ENCODE measurements at regions not wholly inside any gene's neighbourhood (a gene's known extent, or its start where the extent isn't known, plus 50 kb on each side); places are given as distances from the start of the nearest gene placed in this dataset.

DNA sequence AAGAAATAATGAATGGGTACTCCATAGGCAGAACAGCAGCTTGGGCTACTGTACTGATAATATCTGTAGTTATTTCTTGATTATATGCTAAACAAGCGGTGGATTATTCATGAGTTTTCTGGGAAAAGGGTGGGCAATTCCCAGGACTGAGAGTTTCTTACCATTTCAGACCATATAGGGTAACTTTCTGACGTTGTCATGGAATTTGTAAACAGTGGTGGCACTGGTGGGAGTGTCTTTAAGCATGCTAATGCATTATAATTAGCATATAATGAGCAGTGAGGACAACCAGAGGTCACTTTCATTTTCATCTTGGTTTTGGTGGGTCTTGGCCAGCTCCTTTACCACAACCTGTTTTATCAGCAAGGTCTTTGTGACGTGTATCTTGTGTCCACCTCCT lies 399.7 kb downstream of the CDC14C start:
- no peak overlapping the region for H3K27ac ChIP-seq (ENCODE audit: low read depth in 1 of 2, low read length in 2 of 2)
- intact Hi-C loops (cut with DNase I, micrococcal nuclease): no loop called here
- H3K27me3 Mint-ChIP-seq: no peaks in the 10 kb centered on the region
- DNase-seq (no peak), ATAC-seq (ENCODE audit: poor library complexity) (no peak)
- no peak overlapping the region for H3K4me3 ChIP-seq (ENCODE audit: low read length)
- H3K4me3 Mint-ChIP-seq: no peak overlapping the region
- ChIA-PET POLR2A (no interaction called here), CTCF (no interaction called here)
- no peaks in the 10 kb centered on the region for H3K4me1 ChIP-seq (ENCODE audit: insufficient read depth, low read length)
- H3K27me3 ChIP-seq (ENCODE audit: control insufficient read depth in 1 of 2, insufficient read depth in 2 of 2, low read length in 2 of 2): no peaks in the 10 kb centered on the region
- peaks cover 3 to 4% of the 10 kb centered on the region in 2 experiments for H3K9me3 ChIP-seq (ENCODE audit: control insufficient read depth in 1 of 2, insufficient read depth in 1 of 2, low read length in 2 of 2)
- H3K36me3 Mint-ChIP-seq (ENCODE audit: low read depth): no peaks in the 10 kb centered on the region
- no peak overlapping the region for H3K27ac Mint-ChIP-seq
- H3K36me3 ChIP-seq (ENCODE audit: insufficient read depth, low read length): no peaks in the 10 kb centered on the region
- TF ChIP-seq, protein P1, sequence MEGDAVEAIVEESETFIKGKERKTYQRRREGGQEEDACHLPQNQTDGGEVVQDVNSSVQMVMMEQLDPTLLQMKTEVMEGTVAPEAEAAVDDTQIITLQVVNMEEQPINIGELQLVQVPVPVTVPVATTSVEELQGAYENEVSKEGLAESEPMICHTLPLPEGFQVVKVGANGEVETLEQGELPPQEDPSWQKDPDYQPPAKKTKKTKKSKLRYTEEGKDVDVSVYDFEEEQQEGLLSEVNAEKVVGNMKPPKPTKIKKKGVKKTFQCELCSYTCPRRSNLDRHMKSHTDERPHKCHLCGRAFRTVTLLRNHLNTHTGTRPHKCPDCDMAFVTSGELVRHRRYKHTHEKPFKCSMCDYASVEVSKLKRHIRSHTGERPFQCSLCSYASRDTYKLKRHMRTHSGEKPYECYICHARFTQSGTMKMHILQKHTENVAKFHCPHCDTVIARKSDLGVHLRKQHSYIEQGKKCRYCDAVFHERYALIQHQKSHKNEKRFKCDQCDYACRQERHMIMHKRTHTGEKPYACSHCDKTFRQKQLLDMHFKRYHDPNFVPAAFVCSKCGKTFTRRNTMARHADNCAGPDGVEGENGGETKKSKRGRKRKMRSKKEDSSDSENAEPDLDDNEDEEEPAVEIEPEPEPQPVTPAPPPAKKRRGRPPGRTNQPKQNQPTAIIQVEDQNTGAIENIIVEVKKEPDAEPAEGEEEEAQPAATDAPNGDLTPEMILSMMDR (IDR thresholded peaks at IDR 0.05): no peak
- H3K9me3 Mint-ChIP-seq: peaks cover 11% of the 10 kb centered on the region
- no peaks in the 10 kb centered on the region for H3K4me1 Mint-ChIP-seq (ENCODE audit: low read depth)

DNA sequence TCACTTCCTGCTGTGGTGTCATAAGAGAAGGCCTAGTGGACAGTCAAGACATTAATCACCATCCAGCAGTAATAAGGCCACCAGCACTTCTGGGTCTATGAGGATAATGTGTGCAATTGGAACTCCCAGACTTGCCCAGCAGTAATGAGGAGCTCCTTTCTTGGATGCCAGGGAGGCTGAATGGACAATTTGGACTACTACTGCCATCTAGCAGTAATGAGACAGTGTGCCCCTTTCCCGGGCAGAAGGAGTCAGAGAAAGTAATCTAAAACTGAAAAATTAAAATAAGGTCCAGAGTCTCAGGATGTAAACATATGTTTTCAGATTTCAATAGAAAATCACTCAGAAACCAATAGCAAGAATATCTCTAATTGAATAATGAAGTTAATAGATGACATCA lies 400.4 kb downstream of the CDC14C start:
- Histone ChIP-seq H3K27me3 (ENCODE audit: control insufficient read depth in 1 of 2, insufficient read depth in 2 of 2, low read length in 2 of 2) (no peaks in the 10 kb centered on the region), H3K27ac (ENCODE audit: low read depth in 1 of 2, low read length in 2 of 2) (no peak overlapping the region), H3K4me1 (ENCODE audit: insufficient read depth, low read length) (no peaks in the 10 kb centered on the region), H3K36me3 (ENCODE audit: insufficient read depth, low read length) (no peaks in the 10 kb centered on the region), H3K4me3 (ENCODE audit: low read length) (no peak overlapping the region), H3K9me3 (ENCODE audit: control insufficient read depth in 1 of 2, insufficient read depth in 1 of 2, low read length in 2 of 2) (peaks cover 3 to 4% of the 10 kb centered on the region in 2 experiments)
- TF ChIP-seq, protein P1 (IDR thresholded peaks at IDR 0.05): no peak
- DNase-seq (no peak), ATAC-seq (ENCODE audit: poor library complexity) (no peak)
- H3K4me3 Mint-ChIP-seq: no peak overlapping the region
- H3K4me1 Mint-ChIP-seq (ENCODE audit: low read depth): no peaks in the 10 kb centered on the region
- ChIA-PET POLR2A (no interaction called here), CTCF (no interaction called here)
- H3K9me3 Mint-ChIP-seq: peaks cover 9% of the 10 kb centered on the region
- H3K36me3 Mint-ChIP-seq (ENCODE audit: low read depth): no peaks in the 10 kb centered on the region
- no peak overlapping the region for H3K27ac Mint-ChIP-seq
- intact Hi-C loops (cut with DNase I, micrococcal nuclease): no loop called here
- no peaks in the 10 kb centered on the region for H3K27me3 Mint-ChIP-seq

DNA sequence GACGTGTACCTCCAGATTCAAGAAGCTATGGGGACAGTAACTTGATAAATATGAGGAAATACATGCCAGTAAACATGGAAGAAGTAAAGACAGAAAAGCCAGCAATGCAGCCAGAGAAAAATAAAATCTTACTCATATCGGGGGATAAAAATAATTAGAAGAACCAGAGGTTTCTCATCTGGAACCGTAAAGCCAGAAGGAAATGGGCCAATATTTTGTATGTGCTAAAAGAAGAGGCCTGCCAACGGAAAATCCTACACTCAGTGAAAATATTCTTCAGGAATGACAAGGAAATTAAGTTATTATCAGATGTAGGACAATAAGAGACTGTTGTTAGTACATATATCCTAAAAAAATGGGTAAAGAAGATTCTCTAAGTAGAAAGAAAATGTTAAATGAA lies 401.2 kb downstream of the CDC14C start:
- Histone ChIP-seq H3K9me3 (ENCODE audit: control insufficient read depth in 1 of 2, insufficient read depth in 1 of 2, low read length in 2 of 2) (peaks cover 3 to 4% of the 10 kb centered on the region in 2 experiments), H3K27ac (ENCODE audit: low read depth in 1 of 2, low read length in 2 of 2) (no peak overlapping the region), H3K36me3 (ENCODE audit: insufficient read depth, low read length) (no peaks in the 10 kb centered on the region), H3K4me1 (ENCODE audit: insufficient read depth, low read length) (no peaks in the 10 kb centered on the region), H3K4me3 (ENCODE audit: low read length) (no peak overlapping the region), H3K27me3 (ENCODE audit: control insufficient read depth in 1 of 2, insufficient read depth in 2 of 2, low read length in 2 of 2) (no peaks in the 10 kb centered on the region)
- CTCF ChIA-PET: no interaction called here
- no peak overlapping the region for H3K27ac Mint-ChIP-seq
- intact Hi-C loops (cut with DNase I, micrococcal nuclease): no loop called here
- TF ChIP-seq, protein P1 (IDR thresholded peaks at IDR 0.05): no peak
- no peaks in the 10 kb centered on the region for H3K27me3 Mint-ChIP-seq
- POLR2A ChIA-PET: no interaction called here
- peaks cover 8% of the 10 kb centered on the region for H3K9me3 Mint-ChIP-seq
- no peak for ATAC-seq (ENCODE audit: poor library complexity)
- no peaks in the 10 kb centered on the region for H3K36me3 Mint-ChIP-seq (ENCODE audit: low read depth)
- no peaks in the 10 kb centered on the region for H3K4me1 Mint-ChIP-seq (ENCODE audit: low read depth)
- no peak for DNase-seq
- H3K4me3 Mint-ChIP-seq: no peak overlapping the region
